GM12872 (cell line): ENCODE measurements at regions not wholly inside any gene's neighbourhood (a gene's known extent, or its start where the extent isn't known, plus 50 kb on each side); places are given as distances from the start of the nearest gene placed in this dataset.
A peak's percentile ranks its signal among the peaks of the same experiment; 100 is the strongest.

ENCODE experiments used
- TF ChIP-seq, protein P1 (sequence below): IDR thresholded peaks from 3 replicates; pipeline ENCODE4 v1.5.1; 2011; ENCODE audit warnings: low read depth, mild to moderate bottlenecking, low read length, moderate library complexity; ENCODE audit not compliant: insufficient read depth

DNA sequence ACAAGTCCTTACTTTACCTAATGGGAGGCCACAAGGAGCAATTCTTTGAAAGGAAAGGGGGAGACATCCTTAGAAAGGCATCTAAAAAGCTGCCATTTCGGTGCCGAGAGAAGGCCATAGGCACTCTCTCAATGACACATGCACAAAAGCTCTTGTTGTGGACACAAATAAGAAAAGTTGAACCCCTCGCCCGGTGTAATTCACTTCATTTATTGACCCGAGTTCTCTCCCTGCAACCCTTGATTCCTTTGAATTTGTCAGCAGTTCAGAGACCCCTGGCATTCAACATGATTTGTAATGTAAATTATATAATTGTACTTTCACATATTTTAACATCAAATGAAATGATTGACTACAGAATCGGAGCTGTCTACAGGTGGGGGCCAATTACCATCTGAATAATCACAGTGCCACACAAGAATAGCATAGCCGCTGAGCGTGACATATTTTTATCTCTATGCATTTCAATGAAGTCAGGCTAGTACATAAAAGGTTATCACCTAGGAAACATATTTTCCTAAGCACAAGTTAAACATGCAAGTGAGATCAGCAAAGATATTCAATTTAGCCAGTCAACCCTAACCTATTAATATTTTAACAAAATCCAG is 66.7 kb downstream of the IRX6 start:
- TF ChIP-seq, protein P1, sequence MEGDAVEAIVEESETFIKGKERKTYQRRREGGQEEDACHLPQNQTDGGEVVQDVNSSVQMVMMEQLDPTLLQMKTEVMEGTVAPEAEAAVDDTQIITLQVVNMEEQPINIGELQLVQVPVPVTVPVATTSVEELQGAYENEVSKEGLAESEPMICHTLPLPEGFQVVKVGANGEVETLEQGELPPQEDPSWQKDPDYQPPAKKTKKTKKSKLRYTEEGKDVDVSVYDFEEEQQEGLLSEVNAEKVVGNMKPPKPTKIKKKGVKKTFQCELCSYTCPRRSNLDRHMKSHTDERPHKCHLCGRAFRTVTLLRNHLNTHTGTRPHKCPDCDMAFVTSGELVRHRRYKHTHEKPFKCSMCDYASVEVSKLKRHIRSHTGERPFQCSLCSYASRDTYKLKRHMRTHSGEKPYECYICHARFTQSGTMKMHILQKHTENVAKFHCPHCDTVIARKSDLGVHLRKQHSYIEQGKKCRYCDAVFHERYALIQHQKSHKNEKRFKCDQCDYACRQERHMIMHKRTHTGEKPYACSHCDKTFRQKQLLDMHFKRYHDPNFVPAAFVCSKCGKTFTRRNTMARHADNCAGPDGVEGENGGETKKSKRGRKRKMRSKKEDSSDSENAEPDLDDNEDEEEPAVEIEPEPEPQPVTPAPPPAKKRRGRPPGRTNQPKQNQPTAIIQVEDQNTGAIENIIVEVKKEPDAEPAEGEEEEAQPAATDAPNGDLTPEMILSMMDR = no peak

DNA sequence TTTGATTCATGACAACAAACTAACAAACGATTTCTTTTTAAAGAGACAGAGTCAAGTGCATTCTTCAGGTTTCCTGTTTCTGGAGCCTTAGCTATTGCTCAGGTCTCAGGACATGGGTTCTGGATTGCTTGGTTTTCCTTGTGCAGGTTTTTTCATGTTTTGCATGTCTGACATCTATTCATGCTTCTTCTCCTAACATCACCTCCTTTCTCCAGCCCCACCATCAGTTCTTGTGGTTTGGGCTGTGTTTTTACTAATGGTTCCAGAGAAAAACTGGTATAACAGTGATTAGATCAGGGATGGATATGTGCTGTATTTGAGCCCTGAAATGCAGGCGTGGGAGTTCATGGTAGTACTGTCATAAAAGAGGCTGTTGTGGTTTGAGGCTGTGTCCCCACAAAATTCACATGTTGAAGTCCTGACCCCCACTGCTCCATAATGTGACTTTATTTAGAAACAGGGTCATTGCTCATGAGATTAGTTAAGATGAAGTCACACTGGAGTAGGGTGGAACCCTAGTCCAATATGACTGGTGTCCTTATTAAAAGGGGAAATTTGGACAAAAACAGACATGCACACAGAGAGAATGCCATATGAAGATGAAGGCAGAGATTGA is 67.9 kb downstream of the IRX6 start:
- TF ChIP-seq, protein P1 = no peak

DNA sequence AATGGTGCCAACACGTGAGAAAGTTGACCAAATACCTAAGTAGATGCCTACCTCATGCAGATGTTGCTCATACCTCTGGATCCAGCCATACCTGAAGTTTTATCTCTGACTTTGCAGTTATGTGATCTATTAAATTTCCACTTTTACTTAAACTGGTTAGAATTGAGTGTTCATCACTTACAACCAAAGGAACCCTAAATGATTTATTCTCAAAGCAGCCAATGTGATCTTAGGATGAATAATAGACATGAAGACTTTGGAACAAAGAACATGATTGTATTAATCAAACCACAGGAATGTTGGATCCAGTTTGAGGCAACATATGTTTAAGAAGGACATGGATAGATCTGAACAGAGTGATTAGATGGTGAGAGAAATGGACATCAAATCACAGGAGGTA is 68.7 kb downstream of the IRX6 start:
- TF ChIP-seq, protein P1 = no peak

DNA sequence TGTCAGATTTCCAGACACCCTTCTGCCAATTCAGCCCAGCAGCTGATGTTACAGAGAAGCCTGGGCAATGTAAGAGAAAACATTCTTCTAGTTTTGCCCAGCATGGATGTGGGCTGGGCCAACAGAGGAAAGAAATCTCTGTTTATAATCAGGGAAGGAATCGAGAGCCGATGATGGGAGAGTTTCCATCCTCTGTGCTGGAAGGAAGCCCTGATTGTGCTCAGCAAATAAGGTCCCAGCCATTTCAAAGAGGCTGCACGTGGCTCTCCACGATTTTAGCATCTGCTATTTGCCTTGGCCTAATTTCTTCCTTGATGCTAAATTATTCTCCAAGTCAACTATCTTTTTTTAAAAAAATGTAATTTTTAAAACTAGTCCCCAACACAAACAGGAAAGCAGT is 70.0 kb downstream of the IRX6 start:
- TF ChIP-seq, protein P1 = no peak

DNA sequence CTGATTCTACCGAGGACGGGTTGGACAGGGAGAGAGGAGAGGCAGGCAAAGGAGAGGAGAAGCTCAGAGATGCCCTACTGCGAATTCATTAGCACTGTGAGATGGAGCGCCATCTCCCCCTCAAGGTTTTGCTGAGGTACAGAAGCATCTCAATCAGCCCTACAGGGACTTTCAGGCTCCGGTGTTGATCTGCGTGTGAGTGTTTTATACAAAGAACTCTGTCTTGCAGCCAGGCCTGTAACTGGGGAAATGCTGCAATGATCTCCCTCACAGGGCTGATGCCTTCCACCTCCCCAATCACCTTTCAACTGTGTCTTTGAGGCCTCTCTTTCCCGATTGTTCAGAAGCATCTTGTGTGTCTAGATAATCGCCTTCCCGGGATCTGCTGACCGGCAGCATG is 74.8 kb downstream of the IRX6 start:
- TF ChIP-seq, protein P1 = 0 out of 3 replicates have a peak, but pooled peaks have one; percentile 1

DNA sequence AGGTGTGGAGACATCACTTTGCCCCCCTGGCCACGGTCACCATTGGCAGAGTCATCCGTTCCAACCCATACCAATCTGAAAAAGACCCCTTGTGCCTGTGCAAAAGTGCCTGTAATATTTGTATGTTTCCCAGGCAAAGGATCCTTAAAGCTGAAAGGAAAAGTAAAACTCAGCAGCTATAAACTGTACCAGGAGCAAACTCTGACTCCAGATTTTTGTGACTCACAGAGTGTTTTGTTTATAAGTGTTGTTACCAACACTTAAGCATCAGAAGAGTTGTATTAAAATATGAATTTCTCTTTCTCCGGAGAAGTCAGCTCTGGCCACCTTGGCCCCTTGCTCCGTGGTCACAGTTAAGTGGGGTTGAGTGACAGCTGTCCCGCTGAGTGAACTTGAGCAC is 75.9 kb downstream of the IRX6 start:
- TF ChIP-seq, protein P1 = no peak

DNA sequence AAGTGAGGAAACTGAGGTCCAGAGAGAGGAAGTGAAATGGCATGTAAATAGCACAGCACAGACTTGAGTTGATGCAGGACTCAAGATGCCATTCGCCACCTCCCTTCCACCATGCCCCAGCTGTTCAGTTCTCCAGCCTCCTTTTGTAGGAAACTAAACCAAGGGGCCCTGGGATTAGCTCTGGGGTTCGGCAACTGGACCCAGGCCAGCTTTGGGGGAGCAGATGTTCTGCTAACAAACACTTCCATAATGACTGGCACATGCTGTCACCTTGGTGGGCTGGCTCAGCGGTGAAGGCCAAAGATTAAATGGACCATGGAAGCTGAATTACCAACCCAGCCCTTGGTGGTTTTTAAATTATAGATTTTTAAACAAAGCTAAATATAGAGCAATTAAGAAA is 77.0 kb downstream of the IRX6 start:
- TF ChIP-seq, protein P1 = no peak
